ENCODE measurements at regions not wholly inside any gene's neighbourhood (a gene's known extent, or its start where the extent isn't known, plus 50 kb on each side); places are given as distances from the start of the nearest gene placed in this dataset.

GRCh38 chr13:34246511-34246910 is 428.6 kb downstream of the RFC3 start:
- DNase-seq (ENCODE audit: low read depth): no peak

DNA sequence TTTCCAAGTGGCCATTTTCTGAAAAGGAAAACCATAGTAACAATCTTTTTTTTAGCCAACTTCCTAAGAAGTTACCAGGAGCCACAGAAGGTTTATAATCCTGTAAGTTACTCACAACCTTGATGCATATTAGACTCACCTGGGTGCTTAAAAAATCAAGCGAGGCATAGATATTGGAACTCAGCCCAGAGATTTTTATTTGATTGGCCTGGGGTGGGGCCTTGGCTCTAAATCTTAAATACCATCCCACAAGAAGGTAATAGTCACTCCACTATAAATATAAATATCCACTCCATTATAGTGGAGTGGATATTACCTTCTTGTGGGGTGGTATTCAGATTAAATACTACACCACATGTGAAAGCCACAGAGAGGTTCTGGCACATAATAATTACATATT is 429.6 kb downstream of the RFC3 start:
- no peak for DNase-seq (ENCODE audit: low read depth)

DNA sequence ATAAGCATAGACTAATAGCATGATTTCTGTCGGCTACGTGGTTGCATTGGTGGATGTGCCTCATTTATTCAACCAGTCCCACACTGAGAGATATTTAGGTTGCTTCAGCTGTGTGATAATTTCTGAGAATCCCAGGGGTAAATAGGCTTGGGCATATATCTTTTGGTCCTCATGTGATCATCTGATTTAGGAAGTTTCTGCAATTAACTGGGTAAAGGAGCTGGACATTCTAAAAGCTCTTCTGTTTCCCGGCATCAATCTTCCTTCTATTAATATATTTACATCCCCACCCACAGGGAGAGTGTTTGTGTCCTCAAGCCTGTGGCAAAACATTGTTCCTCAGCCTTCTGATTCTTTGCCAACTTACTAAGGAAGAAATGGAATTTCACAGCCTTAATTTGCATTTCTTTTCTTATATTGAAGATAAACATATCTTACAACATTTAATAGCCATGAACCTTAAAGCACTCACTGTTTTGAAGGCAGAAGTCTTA is 431.6 kb downstream of the RFC3 start:
- DNase-seq (ENCODE audit: low read depth): no peak

GRCh38 chr13:34250151-34250670 is 432.3 kb downstream of the RFC3 start:
- DNase-seq (ENCODE audit: low read depth): no peak

- no peak for DNase-seq (ENCODE audit: low read depth)
Measured at GRCh38 chr13:34254366-34254765, 436.4 kb downstream of the RFC3 start.

DNA sequence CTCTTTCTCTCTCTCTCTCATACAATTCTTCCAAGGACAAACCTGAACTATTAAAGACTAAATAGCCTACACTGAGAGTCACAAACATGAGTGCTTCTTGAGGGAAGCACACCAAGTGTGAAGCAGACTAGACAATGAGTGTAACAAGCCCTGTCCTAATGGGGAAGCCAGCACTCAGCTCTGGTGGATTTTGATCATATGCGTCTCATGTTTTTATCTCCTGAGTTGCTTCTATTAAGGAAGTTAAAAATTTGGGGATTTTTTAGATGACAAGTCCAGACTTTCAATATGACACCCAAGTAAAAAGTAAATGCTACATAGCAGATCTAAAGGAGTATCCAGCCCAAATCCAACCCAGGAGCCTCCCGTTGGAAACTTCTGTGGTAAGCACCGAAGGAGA is 437.8 kb downstream of the RFC3 start:
- DNase-seq (ENCODE audit: low read depth): no peak

- DNase-seq (ENCODE audit: low read depth): no peak
Measured at GRCh38 chr13:34256236-34256635, 438.3 kb downstream of the RFC3 start.

DNA sequence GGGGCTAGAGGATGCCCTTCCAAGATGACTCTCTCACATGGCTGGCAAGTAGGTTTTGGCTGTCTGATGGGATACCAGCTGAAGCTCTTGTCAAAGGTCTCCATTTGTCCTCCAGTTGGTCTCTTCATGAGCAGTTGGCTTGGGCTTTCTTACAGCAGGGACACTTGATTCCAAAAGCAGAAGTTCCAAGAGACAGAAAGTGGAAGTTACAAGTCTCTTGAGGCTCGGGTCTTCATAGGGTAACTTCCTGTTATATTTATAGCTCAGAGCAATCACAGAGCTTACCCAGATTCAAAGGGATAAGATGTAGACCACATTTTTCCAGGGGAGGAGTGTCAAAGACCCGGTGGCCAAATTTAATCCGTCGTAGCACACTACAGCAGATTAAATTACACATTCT is 440.0 kb downstream of the RFC3 start:
- no peak for DNase-seq (ENCODE audit: low read depth)

GRCh38 chr13:34258646-34259386 is 440.9 kb downstream of the RFC3 start:
- DNase-seq (ENCODE audit: low read depth): no peak

DNA sequence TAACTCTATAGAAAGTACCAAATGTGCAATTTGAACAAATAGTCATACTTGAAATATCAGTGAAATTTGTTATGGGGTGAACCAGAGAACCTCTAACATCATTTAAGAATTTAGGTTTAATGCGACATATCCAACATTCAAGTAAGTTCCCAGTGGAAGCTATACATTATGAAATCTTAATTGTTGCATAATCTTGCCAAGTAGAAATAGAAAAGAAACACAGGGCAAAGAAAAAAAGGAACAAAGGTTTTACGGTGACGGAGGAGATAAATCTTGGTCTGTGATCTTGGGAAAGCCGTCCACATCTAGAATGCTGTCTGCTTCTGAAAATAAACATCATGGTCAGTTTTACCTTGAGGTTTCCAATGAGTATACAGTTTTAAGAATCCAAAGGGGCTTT is 445.7 kb downstream of the RFC3 start:
- DNase-seq (ENCODE audit: low read depth): no peak

GRCh38 chr13:34265046-34265679 is 447.2 kb downstream of the RFC3 start:
- DNase-seq (ENCODE audit: low read depth): no peak

DNA sequence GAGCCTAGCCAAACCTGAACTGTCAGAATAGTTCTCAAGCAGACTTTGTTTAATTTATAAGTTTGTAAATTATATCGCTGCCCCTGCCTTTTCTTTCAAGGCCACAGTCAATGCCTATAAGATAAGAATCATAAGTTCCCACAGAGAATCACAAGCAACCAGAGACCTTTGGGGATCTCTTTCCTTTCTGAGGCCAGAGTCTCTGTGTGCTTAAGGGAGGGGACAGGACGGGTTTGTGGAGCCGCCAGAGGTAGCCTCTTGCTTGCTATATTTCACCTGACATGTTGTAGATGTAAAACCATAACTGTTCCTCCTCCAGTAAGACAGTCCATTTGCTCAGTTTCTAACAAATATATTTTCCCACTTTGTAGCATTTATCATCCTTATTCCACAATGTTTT is 458.8 kb downstream of the RFC3 start:
- DNase-seq (ENCODE audit: low read depth): no peak

GRCh38 chr13:34277936-34278335 is 460.0 kb downstream of the RFC3 start:
- DNase-seq (ENCODE audit: low read depth): no peak

GRCh38 chr13:34278780-34279179 is 460.8 kb downstream of the RFC3 start:
- DNase-seq (ENCODE audit: low read depth): no peak

- DNase-seq (ENCODE audit: low read depth): no peak
Measured at GRCh38 chr13:34290661-34291060, 472.7 kb downstream of the RFC3 start.

DNA sequence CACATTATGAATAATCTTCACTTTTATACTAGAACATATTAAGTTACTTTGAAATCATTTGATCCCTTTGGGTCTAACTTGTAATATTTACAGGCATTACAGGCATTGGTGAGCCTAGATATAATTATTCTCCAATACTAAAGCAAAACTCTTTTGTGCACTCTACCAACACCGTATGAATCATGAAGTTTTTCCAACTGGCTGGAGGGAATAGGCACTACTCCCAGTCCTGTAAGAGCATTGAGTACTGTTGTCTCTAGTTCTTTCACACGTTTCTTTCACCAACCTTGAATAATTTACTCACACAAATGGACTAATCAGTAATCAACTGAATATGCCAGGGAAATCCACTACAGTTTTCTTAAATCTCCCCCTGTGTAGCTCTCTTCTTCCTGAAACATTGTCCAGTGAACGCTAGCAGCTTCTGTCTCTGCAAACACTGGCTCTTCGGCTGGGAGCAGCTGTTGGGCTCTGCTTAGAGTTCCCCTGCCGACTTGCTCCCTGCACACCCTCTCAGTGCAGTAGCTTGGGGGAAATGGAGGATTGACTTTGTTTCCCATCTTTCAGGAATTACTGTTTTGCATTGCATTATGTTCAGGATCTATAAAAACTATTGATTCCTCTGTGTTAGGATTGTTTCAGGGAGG is 476.7 kb downstream of the RFC3 start:
- no peak for DNase-seq (ENCODE audit: low read depth)

DNA sequence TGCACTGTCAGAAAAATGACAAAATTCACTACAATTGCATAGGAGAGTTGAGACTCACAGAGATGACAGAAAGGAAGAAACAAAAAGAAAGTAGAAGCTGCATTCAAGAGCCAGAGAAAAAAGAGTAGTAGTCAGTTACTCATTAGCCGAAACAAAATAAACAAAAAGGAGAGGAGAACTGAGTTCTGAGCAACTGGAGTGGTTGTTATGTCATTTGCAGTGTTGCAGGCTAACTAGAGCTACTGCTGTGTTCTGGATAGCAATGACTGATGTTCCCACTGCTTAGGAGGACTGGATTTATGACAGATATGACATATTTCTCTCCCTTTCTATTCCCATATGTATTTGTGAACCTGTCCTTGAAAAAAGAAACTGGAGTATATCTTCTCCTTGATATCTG is 482.6 kb downstream of the RFC3 start:
- DNase-seq (ENCODE audit: low read depth): no peak

- no peak for DNase-seq (ENCODE audit: low read depth)
Measured at GRCh38 chr13:34302596-34302995, 484.6 kb downstream of the RFC3 start.

DNA sequence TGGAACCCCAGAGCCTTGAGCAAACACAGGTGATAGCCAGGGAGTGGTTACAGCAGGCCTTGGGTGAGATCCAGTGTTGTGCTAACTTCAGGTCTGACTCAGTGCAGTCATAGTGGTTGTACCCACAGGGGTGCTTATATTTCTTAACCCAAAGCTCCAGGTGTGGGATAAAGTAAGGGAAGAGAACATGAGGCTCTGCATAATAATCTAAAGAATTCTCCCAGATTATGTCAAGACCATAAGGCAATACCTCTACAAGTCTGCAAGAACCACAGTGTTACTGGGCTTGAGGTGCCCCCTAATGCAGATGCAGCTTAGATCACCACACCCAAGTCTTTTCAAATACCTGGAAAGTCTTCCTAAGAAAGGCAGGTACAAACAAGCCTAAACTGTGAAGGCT is 485.4 kb downstream of the RFC3 start:
- no peak for DNase-seq (ENCODE audit: low read depth)

DNA sequence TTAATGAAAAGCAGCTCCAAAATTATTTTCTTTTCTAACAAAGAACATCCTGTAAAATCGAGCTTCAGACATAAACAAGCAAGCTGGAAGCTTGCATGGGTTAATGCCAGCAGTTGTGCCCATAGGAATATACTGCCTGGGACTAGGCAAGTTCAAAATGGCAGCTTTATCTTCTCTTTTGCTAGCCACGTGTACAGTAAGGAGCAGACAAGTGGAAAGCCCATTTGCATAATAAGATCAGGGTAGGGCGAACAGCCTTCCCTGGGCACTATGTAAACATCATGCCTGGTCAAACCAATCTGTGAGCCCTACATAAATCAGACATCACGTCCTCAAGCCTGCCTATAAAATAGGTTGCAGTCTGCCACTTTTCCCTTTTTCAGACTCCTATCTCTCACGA is 489.7 kb downstream of the RFC3 start:
- DNase-seq (ENCODE audit: low read depth): no peak

DNA sequence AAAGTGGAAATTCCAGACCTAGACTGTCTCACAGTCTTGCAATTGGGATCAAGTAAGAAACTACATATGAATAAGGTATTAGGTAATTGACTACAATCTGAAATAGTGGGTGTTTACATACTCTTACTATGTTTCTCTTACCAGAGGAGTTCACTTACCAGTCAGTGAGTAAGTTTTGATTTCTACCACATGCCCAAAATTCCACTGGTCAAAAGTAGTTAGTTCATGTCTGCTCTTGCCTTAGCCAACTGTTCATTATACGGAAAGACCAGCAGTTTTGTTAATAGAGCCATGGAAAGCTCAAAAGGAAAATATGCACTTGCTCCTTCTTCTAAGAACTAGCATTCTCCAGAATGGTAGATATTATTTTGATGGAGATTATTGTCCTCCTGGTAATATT is 490.8 kb downstream of the RFC3 start:
- DNase-seq (ENCODE audit: low read depth): no peak

DNA sequence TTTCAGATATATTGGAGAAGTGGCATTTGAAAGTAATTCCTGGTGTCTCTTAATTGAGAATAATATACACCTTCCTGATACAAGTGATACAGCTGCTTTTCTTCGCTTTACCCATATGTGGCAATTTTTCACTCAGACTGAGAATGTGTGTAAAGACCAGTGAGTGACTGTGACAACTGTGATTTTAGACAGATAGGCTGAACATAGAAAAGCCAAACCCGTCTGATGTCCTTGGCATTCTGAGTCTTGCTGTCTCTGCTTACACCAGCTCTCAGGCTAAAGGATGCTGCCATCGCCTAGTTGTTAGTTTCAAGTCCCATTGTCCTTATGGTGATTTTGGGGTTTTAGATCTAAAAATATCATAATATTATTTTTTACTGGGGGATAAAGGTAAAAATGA is 492.6 kb downstream of the RFC3 start:
- no peak for DNase-seq (ENCODE audit: low read depth)

- DNase-seq (ENCODE audit: low read depth): no peak
Measured at GRCh38 chr13:34311251-34311650, 493.3 kb downstream of the RFC3 start.

Measured in stimulated activated CD8-positive, alpha-beta memory T cell treated with anti-CD3 and anti-CD28 coated beads, Interleukin-7, amount 100 ng/mL, for 24 hours (primary cell).